ENCODE measurements at regions not wholly inside any gene's neighbourhood (a gene's known extent, or its start where the extent isn't known, plus 50 kb on each side); places are given as distances from the start of the nearest gene placed in this dataset.
"Not testable (repeated sequence)": the region's sequence is repeated elsewhere in the genome, so short reads cannot be mapped to it uniquely, and the experiment has no call there.

DNA sequence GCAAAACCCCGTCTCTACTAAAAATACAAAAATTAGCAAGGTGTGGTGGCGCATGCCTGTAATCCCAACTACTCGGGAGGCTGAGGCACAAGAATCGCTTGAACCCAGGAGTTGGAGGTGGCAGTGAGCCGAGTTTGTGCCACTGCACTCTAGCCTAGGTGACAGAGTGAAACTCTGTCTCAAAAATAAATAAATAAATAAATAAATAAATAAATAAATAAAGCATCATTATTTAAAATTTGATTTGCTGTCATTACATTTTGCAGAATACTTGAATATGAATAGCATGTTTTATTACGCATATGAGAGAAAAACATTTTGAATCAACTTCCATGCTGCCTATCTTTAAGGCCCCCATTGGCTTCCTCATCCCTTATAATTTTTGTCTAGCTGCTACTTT lies 53.4 kb upstream of the MED14 start:
- H3K27ac ChIP-seq; H3K9me3 ChIP-seq; DNase-seq (ENCODE audit: extremely low spot score in 2 of 2); H3K27me3 ChIP-seq; intact Hi-C loops (cut with DNase I); H3K36me3 ChIP-seq; H3K4me3 ChIP-seq; H3K4me1 ChIP-seq: not testable (repeated sequence)

- Histone ChIP-seq H3K27me3 (no peaks in the 10 kb centered on the region), H3K9me3 (no peaks in the 10 kb centered on the region), H3K27ac (no peak overlapping the region), H3K4me3 (no peak overlapping the region), H3K36me3 (no peaks in the 10 kb centered on the region), H3K4me1 (no peaks in the 10 kb centered on the region)
- intact Hi-C loops (cut with DNase I), result no loop called here
- DNase-seq (ENCODE audit: extremely low spot score in 2 of 2), result no peak
- TF ChIP-seq POLR2AphosphoS5 (IDR thresholded peaks at IDR 0.05; ENCODE audit: insufficient read depth in 1 of 2, low read depth in 1 of 2), result no peak
- no peak for TF ChIP-seq POLR2A (IDR thresholded peaks at IDR 0.05)
- TF ChIP-seq CTCF (IDR thresholded peaks at IDR 0.05), result no peak
Measured at GRCh38 chrX:40792433-40792832, 57.1 kb upstream of the MED14 start.

DNA sequence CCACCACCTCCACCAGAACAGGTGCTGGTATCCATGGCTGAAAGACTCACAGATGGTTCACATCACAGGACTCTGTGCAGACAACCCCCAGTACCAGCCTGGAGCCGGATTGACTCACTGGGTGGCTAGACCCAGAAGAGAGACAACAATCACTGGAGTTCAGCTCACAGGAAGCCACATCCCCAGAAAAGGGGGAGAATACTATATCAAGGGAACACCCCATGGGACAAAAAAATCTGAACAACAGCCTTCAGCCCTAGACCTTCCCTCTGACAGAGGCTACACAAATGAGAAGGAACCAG lies 59.4 kb upstream of the MED14 start:
- not testable (repeated sequence) for H3K4me3 ChIP-seq

DNA sequence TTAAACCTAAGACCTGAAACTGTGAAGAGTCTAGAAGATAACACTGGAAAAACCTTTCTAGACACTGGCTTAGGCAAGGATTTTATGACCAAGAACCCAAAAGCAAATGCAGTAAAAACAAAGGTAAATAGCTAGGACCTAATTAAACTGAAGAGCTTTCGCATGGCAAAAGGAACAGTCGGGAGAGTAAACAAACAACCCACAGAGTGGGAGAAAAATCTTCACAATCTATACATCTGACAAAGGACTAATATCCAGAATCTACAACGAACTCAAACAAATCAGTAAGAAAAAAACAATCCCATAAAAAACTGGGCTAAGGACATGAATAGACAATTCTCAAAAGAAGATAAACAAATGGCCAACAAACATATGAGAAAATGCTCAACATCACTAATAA lies 64.4 kb upstream of the MED14 start:
- H3K4me1 ChIP-seq; H3K36me3 ChIP-seq; intact Hi-C loops (cut with DNase I); H3K27ac ChIP-seq; H3K27me3 ChIP-seq; H3K4me3 ChIP-seq; H3K9me3 ChIP-seq; DNase-seq (ENCODE audit: extremely low spot score in 2 of 2): not testable (repeated sequence)

More for the DNA sequence above, 59.4 kb upstream of the MED14 start:
- H3K4me1 ChIP-seq; H3K27me3 ChIP-seq; H3K36me3 ChIP-seq; H3K27ac ChIP-seq; DNase-seq (ENCODE audit: extremely low spot score in 2 of 2); H3K9me3 ChIP-seq; intact Hi-C loops (cut with DNase I): not testable (repeated sequence)

- Histone ChIP-seq H3K4me1 (no peaks in the 10 kb centered on the region), H3K9me3 (no peaks in the 10 kb centered on the region), H3K27me3 (no peaks in the 10 kb centered on the region), H3K27ac (no peak overlapping the region), H3K36me3 (no peaks in the 10 kb centered on the region), H3K4me3 (no peak overlapping the region)
- no peak for DNase-seq (ENCODE audit: extremely low spot score in 2 of 2)
- intact Hi-C loops (cut with DNase I), result no loop called here
- TF ChIP-seq POLR2A (IDR thresholded peaks at IDR 0.05) (no peak), POLR2AphosphoS5 (IDR thresholded peaks at IDR 0.05; ENCODE audit: insufficient read depth in 1 of 2, low read depth in 1 of 2) (no peak), CTCF (IDR thresholded peaks at IDR 0.05) (no peak)
Measured at GRCh38 chrX:40805404-40805803, 70.1 kb upstream of the MED14 start.

DNA sequence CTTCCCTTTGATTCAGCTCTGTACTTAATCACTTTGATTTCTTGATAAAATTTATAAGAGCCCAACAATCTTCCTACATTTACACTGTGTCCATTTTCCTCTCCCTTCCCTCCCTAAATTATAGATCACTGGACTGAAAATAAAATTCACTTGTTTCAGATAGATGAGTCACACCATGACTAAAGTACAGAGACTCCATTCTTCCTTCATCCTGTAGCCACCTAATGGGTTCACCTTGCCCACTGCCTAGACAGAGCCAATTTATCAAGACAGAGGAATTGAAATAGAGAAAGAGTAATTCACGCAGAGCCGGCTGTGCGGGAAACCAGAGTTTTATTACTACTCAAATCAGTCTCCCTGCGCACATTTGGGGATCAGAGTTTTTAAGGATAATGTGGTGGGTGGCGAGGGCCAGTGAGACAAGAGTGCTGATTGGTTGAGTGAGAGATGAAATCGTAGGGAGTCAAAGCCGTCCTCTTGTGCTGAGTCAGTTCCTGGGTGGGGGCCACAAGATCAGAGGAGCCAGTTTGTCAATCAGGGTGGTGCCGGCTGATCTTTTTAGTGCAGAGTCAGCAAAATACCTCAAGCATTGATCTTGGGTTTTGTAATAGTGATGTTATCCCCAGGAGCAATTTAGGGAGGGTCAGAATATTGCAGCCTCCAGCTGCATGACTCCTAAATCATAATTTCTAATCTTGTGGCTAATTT lies 71.3 kb upstream of the MED14 start:
- intact Hi-C loops (cut with DNase I), result no loop called here
- Histone ChIP-seq H3K27me3 (no peaks in the 10 kb centered on the region), H3K4me3 (no peak overlapping the region), H3K9me3 (no peaks in the 10 kb centered on the region), H3K4me1 (no peaks in the 10 kb centered on the region), H3K27ac (no peak overlapping the region), H3K36me3 (no peaks in the 10 kb centered on the region)
- TF ChIP-seq POLR2AphosphoS5 (IDR thresholded peaks at IDR 0.05; ENCODE audit: insufficient read depth in 1 of 2, low read depth in 1 of 2) (no peak), POLR2A (IDR thresholded peaks at IDR 0.05) (no peak), CTCF (IDR thresholded peaks at IDR 0.05) (no peak)
- DNase-seq (ENCODE audit: extremely low spot score in 2 of 2), result no peak

DNA sequence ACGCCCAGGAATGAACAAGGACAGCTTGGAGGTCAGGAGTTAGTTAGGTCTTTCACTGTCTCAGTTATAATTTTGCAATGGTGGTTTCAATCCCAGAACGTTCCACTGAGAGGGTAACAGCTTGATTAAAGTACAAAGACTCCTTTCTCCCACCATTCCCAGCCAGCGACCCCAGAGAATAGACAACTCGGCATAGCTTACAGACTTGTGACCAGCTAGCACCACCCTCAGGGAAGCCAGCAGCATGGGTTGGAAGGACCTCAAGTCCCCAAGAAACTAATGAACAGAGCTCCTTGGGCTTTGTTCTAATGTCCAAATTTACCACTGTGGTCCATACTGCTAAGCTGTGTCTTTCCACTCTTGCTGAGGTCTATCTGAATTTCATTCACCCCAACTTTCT lies 72.0 kb upstream of the MED14 start:
- TF ChIP-seq POLR2AphosphoS5 (IDR thresholded peaks at IDR 0.05; ENCODE audit: insufficient read depth in 1 of 2, low read depth in 1 of 2) (no peak), CTCF (IDR thresholded peaks at IDR 0.05) (no peak), POLR2A (IDR thresholded peaks at IDR 0.05) (no peak)
- H3K27me3 ChIP-seq, result no peaks in the 10 kb centered on the region
- H3K9me3 ChIP-seq, result no peaks in the 10 kb centered on the region
- H3K36me3 ChIP-seq, result no peaks in the 10 kb centered on the region
- H3K27ac ChIP-seq, result no peak overlapping the region
- intact Hi-C loops (cut with DNase I), result no loop called here
- no peaks in the 10 kb centered on the region for H3K4me1 ChIP-seq
- H3K4me3 ChIP-seq, result no peak overlapping the region
- no peak for DNase-seq (ENCODE audit: extremely low spot score in 2 of 2)
